OCI-LY3 (cell line): ENCODE measurements at regions not wholly inside any gene's neighbourhood (a gene's known extent, or its start where the extent isn't known, plus 50 kb on each side); places are given as distances from the start of the nearest gene placed in this dataset.

Experiments used
- EZH2phosphoT487 ChIP-seq: fragments of 200-600 bp; shearing (Covaris generic); IDR thresholded peaks from 2 replicates; pipeline ENCODE4 v1.6.1; 2018; ENCODE audit warnings: antibody characterized with exemption, mixed run types, low read depth
- TF ChIP-seq, protein P1 (sequence below): fragments of 200-600, 300-600 bp; sonication (generic); IDR thresholded peaks from 2 replicates; pipeline ENCODE4 v1.5.1; 2014; ENCODE audit warnings: antibody characterized with exemption, low read length, low read depth

DNA sequence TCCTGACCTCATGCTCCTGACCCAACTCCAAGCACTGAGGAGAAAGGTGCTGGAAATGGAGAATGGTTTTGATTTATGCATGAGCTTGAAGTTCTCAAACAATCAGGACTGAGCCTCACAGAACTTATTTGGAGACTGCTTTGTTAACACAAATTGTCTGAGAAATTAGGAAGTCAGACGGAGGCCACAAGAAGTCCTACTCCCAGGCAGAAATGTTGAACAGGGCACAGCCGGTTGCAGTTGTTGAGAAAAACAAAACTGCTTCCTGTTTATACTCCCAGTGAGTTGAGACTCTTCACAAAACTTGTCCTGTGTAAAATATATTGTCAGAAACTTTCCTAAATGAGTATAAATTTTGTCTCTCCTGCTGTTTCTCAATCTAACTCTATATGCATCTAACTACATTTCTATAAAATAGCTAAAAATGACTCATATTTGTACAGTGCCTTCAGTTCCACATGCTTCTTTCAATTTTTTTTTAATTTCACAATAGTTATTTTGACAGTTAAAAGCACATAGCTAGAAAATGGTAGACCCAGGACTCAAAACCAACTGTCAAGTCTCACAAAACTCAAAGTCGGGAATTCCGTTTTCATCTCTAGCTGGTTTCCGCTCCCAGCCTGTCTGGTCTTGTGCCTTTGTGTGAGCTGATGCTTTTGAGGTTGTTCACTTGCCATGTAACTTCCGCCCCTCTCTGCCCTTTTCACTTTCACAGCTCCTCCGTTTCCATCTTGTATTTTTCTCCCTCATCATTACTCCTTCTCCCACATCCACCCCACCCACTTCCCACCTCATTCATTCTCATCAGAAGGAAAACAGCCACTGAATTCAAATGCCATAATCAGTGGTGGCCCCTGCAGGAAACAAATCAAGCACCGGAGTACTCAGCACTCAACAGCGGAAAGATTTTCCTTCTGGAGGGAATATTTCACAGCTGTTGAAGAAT lies 215.0 kb downstream of the SUCLG1 start:
- TF ChIP-seq, protein P1, sequence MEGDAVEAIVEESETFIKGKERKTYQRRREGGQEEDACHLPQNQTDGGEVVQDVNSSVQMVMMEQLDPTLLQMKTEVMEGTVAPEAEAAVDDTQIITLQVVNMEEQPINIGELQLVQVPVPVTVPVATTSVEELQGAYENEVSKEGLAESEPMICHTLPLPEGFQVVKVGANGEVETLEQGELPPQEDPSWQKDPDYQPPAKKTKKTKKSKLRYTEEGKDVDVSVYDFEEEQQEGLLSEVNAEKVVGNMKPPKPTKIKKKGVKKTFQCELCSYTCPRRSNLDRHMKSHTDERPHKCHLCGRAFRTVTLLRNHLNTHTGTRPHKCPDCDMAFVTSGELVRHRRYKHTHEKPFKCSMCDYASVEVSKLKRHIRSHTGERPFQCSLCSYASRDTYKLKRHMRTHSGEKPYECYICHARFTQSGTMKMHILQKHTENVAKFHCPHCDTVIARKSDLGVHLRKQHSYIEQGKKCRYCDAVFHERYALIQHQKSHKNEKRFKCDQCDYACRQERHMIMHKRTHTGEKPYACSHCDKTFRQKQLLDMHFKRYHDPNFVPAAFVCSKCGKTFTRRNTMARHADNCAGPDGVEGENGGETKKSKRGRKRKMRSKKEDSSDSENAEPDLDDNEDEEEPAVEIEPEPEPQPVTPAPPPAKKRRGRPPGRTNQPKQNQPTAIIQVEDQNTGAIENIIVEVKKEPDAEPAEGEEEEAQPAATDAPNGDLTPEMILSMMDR = no peak
- TF ChIP-seq EZH2phosphoT487 = no peak
